Left ventricle myocardium inferior (tissue), 1 donor: ENCODE measurements at regions not wholly inside any gene's neighbourhood (a gene's known extent, or its start where the extent isn't known, plus 50 kb on each side); places are given as distances from the start of the nearest gene placed in this dataset.
"Not testable (repeated sequence)": the region's sequence is repeated elsewhere in the genome, so short reads cannot be mapped to it uniquely, and the experiment has no call there.

Experiments used
- DNase-seq: peaks from one replicate; pipeline ENCODE4 v3.0.0-alpha.2; 2020
- H3K27ac ChIP-seq: fragments of 200-600 bp; replicated peaks from 2 replicates; pipeline ENCODE4 v1.8.0; 2021
- H3K27me3 ChIP-seq: fragments of 200-600 bp; 2 replicates; pipeline ENCODE4 v1.8.0; 2021; ENCODE audit warnings: low read depth
- H3K36me3 ChIP-seq: fragments of 200-600 bp; 2 replicates; pipeline ENCODE4 v1.8.0; 2021
- H3K4me1 ChIP-seq: fragments of 200-600 bp; 2 replicates; pipeline ENCODE4 v1.8.0; 2021
- H3K4me3 ChIP-seq: fragments of 200-600 bp; 2 replicates; pipeline ENCODE4 v1.8.0; 2021; ENCODE audit warnings: mild to moderate bottlenecking, moderate library complexity
- H3K9me3 ChIP-seq: fragments of 200-600 bp; replicated peaks from 2 replicates; pipeline ENCODE4 v1.8.0; 2021
- CTCF ChIP-seq: fragments of 200-600 bp; IDR thresholded peaks from 2 replicates; pipeline ENCODE4 v1.8.0; 2021; ENCODE audit warnings: antibody characterized with exemption, mild to moderate bottlenecking, borderline replicate concordance
- intact Hi-C: fragments of 100-400 bp; cut with micrococcal nuclease; formaldehyde crosslinking; loops from one replicate; pipeline ENCODE4 v1.11.0; 2022
- donor health status: DM: no; HTN: yes; CAD: no; lungs with severe emphysema.

- H3K4me1 ChIP-seq: no peaks in the 10 kb centered on the region
- H3K4me3 ChIP-seq: no peak overlapping the region
- TF ChIP-seq CTCF: no peak
- H3K27me3 ChIP-seq: no peaks in the 10 kb centered on the region
- DNase-seq: no peak
- intact Hi-C loops: no loop called here
- H3K27ac ChIP-seq: no peak overlapping the region
- H3K36me3 ChIP-seq: no peaks in the 10 kb centered on the region
- no peaks in the 10 kb centered on the region for H3K9me3 ChIP-seq
These were observed 185.3 kb upstream of the TAPT1 start for GRCh38 chr4:16411501-16412085.

- H3K27ac ChIP-seq, H3K4me1 ChIP-seq, H3K27me3 ChIP-seq, H3K9me3 ChIP-seq, DNase-seq, H3K36me3 ChIP-seq, intact Hi-C loops, H3K4me3 ChIP-seq: not testable (repeated sequence)
These were observed 166.9 kb upstream of the TAPT1 start for GRCh38 chr4:16393216-16393615.

GRCh38 chr4:16391196-16391595 lies 164.9 kb upstream of the TAPT1 start:
- Histone ChIP-seq H3K4me3 (no peak overlapping the region), H3K27ac (no peak overlapping the region), H3K36me3 (no peaks in the 10 kb centered on the region), H3K4me1 (no peaks in the 10 kb centered on the region), H3K9me3 (no peaks in the 10 kb centered on the region), H3K27me3 (peaks cover 5% of the 10 kb centered on the region)
- no peak for DNase-seq
- TF ChIP-seq CTCF: no peak
- intact Hi-C loops: no loop called here

- Histone ChIP-seq H3K36me3 (no peaks in the 10 kb centered on the region), H3K9me3 (no peaks in the 10 kb centered on the region), H3K4me1 (peaks cover 6% of the 10 kb centered on the region), H3K27me3 (peaks cover 8% of the 10 kb centered on the region), H3K27ac (no peak overlapping the region), H3K4me3 (no peak overlapping the region)
- TF ChIP-seq CTCF: no peak
- intact Hi-C loops: no loop called here
- DNase-seq: no peak
These were observed 161.2 kb upstream of the TAPT1 start for GRCh38 chr4:16387448-16387847.

GRCh38 chr4:16386711-16387320 lies 160.5 kb upstream of the TAPT1 start:
- TF ChIP-seq CTCF: no peak
- H3K27me3 ChIP-seq: peaks cover 8% of the 10 kb centered on the region
- H3K27ac ChIP-seq: no peak overlapping the region
- no peak for DNase-seq
- H3K9me3 ChIP-seq: no peaks in the 10 kb centered on the region
- no peaks in the 10 kb centered on the region for H3K36me3 ChIP-seq
- peaks cover 6% of the 10 kb centered on the region for H3K4me1 ChIP-seq
- no peak overlapping the region for H3K4me3 ChIP-seq
- intact Hi-C loops: no loop called here

- Histone ChIP-seq H3K36me3 (no peaks in the 10 kb centered on the region), H3K9me3 (no peaks in the 10 kb centered on the region), H3K27ac (no peak overlapping the region), H3K4me3 (no peak overlapping the region), H3K4me1 (peaks cover 6% of the 10 kb centered on the region), H3K27me3 (peaks cover 4% of the 10 kb centered on the region)
- intact Hi-C loops: no loop called here
- no peak for DNase-seq
- TF ChIP-seq CTCF: no peak
These were observed 158.3 kb upstream of the TAPT1 start for GRCh38 chr4:16384576-16384975.
